ENCODE measurements at regions not wholly inside any gene's neighbourhood (a gene's known extent, or its start where the extent isn't known, plus 50 kb on each side); places are given as distances from the start of the nearest gene placed in this dataset.

DNA sequence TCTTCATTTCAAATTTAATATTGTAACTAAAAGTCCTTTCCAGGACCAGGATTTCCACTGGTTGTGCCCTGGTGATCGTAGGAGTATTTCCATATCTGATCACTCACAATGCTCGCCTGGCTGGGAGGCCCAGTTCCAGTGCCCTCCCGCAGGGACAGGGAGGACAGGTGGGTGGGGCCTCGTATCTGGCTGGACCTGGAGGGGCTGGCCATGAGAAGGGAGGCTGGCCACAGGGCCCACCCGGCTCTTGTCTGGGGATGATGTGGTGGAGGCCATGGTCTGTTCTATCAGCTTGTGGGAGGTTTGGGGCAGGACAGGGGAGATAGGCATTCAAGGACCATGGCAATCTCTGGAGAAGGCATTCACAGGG, 286.4 kb downstream of the GADD45G start:
- ATAC-seq (ENCODE audit: poor library complexity) (no peak), DNase-seq (peak in 1 of 14 experiments; percentile 14)
- Mint-ChIP-seq H3K27ac (no peak overlapping the region), H3K36me3 (ENCODE audit: low read depth) (no peaks in the 10 kb centered on the region), H3K4me1 (ENCODE audit: low read depth) (no peaks in the 10 kb centered on the region), H3K4me3 (no peak overlapping the region), H3K27me3 (no peaks in the 10 kb centered on the region), H3K9me3 (no peaks in the 10 kb centered on the region)
- intact Hi-C loops (cut with DNase I, micrococcal nuclease): no loop called here
- H3K9me3 ChIP-seq (ENCODE audit: control insufficient read depth in 1 of 2, insufficient read depth in 1 of 2, low read length in 2 of 2): no peaks in the 10 kb centered on the region
- no peaks in the 10 kb centered on the region for H3K4me1 ChIP-seq (ENCODE audit: insufficient read depth, low read length)
- ChIA-PET CTCF (no interaction called here), POLR2A (no interaction called here)
- no peaks in the 10 kb centered on the region for H3K36me3 ChIP-seq (ENCODE audit: insufficient read depth, low read length)
- H3K4me3 ChIP-seq (ENCODE audit: low read length): no peak overlapping the region
- TF ChIP-seq, protein P1, sequence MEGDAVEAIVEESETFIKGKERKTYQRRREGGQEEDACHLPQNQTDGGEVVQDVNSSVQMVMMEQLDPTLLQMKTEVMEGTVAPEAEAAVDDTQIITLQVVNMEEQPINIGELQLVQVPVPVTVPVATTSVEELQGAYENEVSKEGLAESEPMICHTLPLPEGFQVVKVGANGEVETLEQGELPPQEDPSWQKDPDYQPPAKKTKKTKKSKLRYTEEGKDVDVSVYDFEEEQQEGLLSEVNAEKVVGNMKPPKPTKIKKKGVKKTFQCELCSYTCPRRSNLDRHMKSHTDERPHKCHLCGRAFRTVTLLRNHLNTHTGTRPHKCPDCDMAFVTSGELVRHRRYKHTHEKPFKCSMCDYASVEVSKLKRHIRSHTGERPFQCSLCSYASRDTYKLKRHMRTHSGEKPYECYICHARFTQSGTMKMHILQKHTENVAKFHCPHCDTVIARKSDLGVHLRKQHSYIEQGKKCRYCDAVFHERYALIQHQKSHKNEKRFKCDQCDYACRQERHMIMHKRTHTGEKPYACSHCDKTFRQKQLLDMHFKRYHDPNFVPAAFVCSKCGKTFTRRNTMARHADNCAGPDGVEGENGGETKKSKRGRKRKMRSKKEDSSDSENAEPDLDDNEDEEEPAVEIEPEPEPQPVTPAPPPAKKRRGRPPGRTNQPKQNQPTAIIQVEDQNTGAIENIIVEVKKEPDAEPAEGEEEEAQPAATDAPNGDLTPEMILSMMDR (IDR thresholded peaks at IDR 0.05): no peak
- H3K27me3 ChIP-seq (ENCODE audit: control insufficient read depth in 1 of 2, insufficient read depth in 2 of 2, low read length in 2 of 2): no peaks in the 10 kb centered on the region
- H3K27ac ChIP-seq (ENCODE audit: low read depth in 1 of 2, low read length in 2 of 2): no peak overlapping the region

DNA sequence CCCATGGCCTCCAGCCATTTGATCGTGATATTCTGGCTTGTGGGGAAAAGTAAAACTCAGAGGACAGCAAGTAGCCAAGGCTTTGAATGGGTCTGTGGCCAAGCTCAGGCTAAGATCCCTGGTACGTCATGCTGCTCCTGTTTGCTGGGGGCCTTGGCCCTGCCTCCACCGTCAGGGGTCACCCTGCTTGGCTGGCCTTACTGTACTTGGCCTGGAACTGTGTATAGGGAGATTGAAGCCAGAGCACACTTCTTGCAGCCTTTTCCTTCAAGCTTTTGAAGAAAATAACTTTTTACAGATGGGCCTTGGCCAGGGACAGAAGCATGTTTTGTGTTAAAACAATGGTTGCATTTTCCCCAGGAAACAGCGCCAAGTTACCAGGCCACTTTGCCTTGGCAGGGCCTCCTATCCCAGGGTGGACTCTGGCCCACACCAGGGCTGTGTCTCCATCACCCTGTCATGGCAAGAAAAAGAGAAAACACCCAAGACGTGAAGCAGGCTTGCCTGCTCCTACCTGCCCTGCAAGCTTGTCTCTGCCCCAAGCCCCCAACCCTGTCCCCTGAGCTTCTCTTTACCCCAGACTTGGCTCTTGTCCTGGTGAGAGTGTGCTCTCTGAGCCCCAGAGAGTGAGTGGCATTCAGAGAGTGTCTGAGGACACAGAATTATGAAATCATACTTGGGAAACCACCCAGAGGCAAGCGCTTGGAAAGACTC, 286.9 kb downstream of the GADD45G start:
- H3K36me3 ChIP-seq (ENCODE audit: insufficient read depth, low read length): no peaks in the 10 kb centered on the region
- H3K9me3 ChIP-seq (ENCODE audit: control insufficient read depth in 1 of 2, insufficient read depth in 1 of 2, low read length in 2 of 2): no peaks in the 10 kb centered on the region
- ChIA-PET CTCF (no interaction called here), POLR2A (no interaction called here)
- no peak for DNase-seq
- TF ChIP-seq, protein P1 (IDR thresholded peaks at IDR 0.05): no peak
- H3K4me1 ChIP-seq (ENCODE audit: insufficient read depth, low read length): no peaks in the 10 kb centered on the region
- H3K27ac Mint-ChIP-seq: no peak overlapping the region
- H3K36me3 Mint-ChIP-seq (ENCODE audit: low read depth): no peaks in the 10 kb centered on the region
- no peaks in the 10 kb centered on the region for H3K27me3 ChIP-seq (ENCODE audit: control insufficient read depth in 1 of 2, insufficient read depth in 2 of 2, low read length in 2 of 2)
- no peak overlapping the region for H3K27ac ChIP-seq (ENCODE audit: low read depth in 1 of 2, low read length in 2 of 2)
- H3K4me1 Mint-ChIP-seq (ENCODE audit: low read depth): no peaks in the 10 kb centered on the region
- H3K4me3 ChIP-seq (ENCODE audit: low read length): no peak overlapping the region
- ATAC-seq (ENCODE audit: poor library complexity): no peak
- no peaks in the 10 kb centered on the region for H3K27me3 Mint-ChIP-seq
- H3K4me3 Mint-ChIP-seq: no peak overlapping the region
- intact Hi-C loops (cut with DNase I, micrococcal nuclease): no loop called here
- H3K9me3 Mint-ChIP-seq: no peaks in the 10 kb centered on the region

DNA sequence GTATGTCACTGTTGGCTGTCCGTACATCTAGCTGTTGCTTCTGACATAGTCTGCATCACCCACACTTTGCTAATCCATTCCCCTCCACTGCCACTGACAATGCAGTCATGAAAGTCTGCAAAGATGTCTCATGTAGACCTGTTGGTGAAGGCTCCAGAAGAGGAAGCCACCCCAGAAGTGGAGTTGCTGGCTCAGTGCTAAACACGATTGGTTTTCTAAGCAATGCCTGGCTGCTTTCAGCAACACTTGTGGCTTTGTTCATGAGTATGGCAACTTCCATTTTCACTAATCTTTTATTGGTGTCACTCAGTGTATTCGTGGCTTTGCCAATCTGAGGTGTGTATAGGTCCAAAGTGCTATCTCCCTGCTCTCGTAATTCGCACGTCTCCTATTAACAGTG, 288.1 kb downstream of the GADD45G start:
- CTCF ChIA-PET: no interaction called here
- no peak for ATAC-seq (ENCODE audit: poor library complexity)
- no peak overlapping the region for H3K27ac Mint-ChIP-seq
- H3K4me1 Mint-ChIP-seq (ENCODE audit: low read depth): no peaks in the 10 kb centered on the region
- H3K4me1 ChIP-seq (ENCODE audit: insufficient read depth, low read length): no peaks in the 10 kb centered on the region
- no peak overlapping the region for H3K4me3 ChIP-seq (ENCODE audit: low read length)
- no peaks in the 10 kb centered on the region for H3K27me3 Mint-ChIP-seq
- TF ChIP-seq, protein P1 (IDR thresholded peaks at IDR 0.05): no peak
- no peak overlapping the region for H3K4me3 Mint-ChIP-seq
- DNase-seq: no peak
- H3K27me3 ChIP-seq (ENCODE audit: control insufficient read depth in 1 of 2, insufficient read depth in 2 of 2, low read length in 2 of 2): no peaks in the 10 kb centered on the region
- no peak overlapping the region for H3K27ac ChIP-seq (ENCODE audit: low read depth in 1 of 2, low read length in 2 of 2)
- POLR2A ChIA-PET: no interaction called here
- intact Hi-C loops (cut with DNase I, micrococcal nuclease): no loop called here
- no peaks in the 10 kb centered on the region for H3K36me3 ChIP-seq (ENCODE audit: insufficient read depth, low read length)
- H3K9me3 ChIP-seq (ENCODE audit: control insufficient read depth in 1 of 2, insufficient read depth in 1 of 2, low read length in 2 of 2): no peaks in the 10 kb centered on the region
- no peaks in the 10 kb centered on the region for H3K9me3 Mint-ChIP-seq
- no peaks in the 10 kb centered on the region for H3K36me3 Mint-ChIP-seq (ENCODE audit: low read depth)

Data from CD4-positive, alpha-beta T cell (primary cell).